ENCODE measurements at regions not wholly inside any gene's neighbourhood (a gene's known extent, or its start where the extent isn't known, plus 50 kb on each side); places are given as distances from the start of the nearest gene placed in this dataset.
A peak's percentile ranks its signal among the peaks of the same experiment; 100 is the strongest.

DNA sequence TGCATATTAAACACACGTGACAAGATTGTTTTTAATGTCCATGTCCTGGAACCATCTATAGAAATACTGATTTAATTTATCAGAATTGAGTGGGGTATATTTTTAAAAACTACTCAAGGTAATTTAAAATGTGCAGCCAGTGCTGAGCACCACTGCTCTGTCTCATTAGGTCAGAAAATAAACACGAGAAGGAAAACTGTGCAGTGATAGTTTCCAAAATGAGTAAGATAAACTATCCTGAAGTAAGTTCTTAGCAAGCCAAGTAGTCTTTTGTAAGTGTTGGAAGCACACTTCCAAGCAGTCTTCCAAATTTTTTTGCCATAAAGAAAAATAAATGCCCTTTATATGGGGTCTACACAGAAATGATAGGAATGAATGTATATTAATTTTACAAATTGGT, 93.8 kb upstream of the DNAJC10 start:
- no peak for TF ChIP-seq CTCF (IDR thresholded peaks at IDR 0.05; ENCODE audit: poor library complexity, severe bottlenecking)
- no peak for DNase-seq (ENCODE audit: low spot score)
- H3K27me3 ChIP-seq (ENCODE audit: insufficient read depth, poor library complexity, severe bottlenecking) = no peaks in the 10 kb centered on the region
- no peaks in the 10 kb centered on the region for H3K36me3 ChIP-seq (ENCODE audit: low read depth)
- peaks cover 1% of the 10 kb centered on the region for H3K9me3 ChIP-seq (ENCODE audit: severe bottlenecking)
- ATAC-seq (ENCODE audit: low read depth) = no peak
- no peak overlapping the region for H3K27ac ChIP-seq (ENCODE audit: poor library complexity, severe bottlenecking)
- no peaks in the 10 kb centered on the region for H3K4me1 ChIP-seq (ENCODE audit: insufficient read depth, poor library complexity, severe bottlenecking)
- H3K4me3 ChIP-seq (ENCODE audit: severe bottlenecking) = no peak overlapping the region

GRCh38 chr2:182625814-182626213, 90.2 kb upstream of the DNAJC10 start:
- Histone ChIP-seq H3K36me3 (ENCODE audit: low read depth) (no peaks in the 10 kb centered on the region), H3K27ac (ENCODE audit: poor library complexity, severe bottlenecking) (no peak overlapping the region), H3K4me1 (ENCODE audit: insufficient read depth, poor library complexity, severe bottlenecking) (no peaks in the 10 kb centered on the region), H3K9me3 (ENCODE audit: severe bottlenecking) (no peaks in the 10 kb centered on the region), H3K4me3 (ENCODE audit: severe bottlenecking) (no peak overlapping the region), H3K27me3 (ENCODE audit: insufficient read depth, poor library complexity, severe bottlenecking) (no peaks in the 10 kb centered on the region)
- ATAC-seq (ENCODE audit: low read depth) (peak; percentile 33; the same call in 1 of the 3 replicates), DNase-seq (ENCODE audit: low spot score) (no peak)
- TF ChIP-seq CTCF (IDR thresholded peaks at IDR 0.05; ENCODE audit: poor library complexity, severe bottlenecking) = no peak

DNA sequence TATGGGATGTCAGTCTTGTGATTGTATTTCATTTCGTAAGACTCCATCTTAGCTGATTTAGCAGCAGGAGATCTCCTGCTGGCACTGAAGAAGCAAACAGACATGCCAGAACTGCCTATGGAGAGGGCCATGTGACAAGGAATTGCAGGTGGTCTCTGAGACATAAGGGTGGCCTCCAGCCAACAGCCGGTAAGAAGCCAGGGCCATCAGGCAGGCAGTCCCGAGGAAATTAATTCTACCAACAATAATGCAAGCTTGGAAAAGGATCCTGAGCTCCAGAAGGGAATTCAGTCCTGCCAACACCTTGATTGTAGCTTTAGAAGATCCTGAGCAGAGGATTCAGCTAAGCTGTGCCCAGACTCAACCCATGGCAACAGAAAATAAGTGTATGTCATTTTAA, 87.1 kb upstream of the DNAJC10 start:
- no peak for ATAC-seq (ENCODE audit: low read depth)
- no peaks in the 10 kb centered on the region for H3K27me3 ChIP-seq (ENCODE audit: insufficient read depth, poor library complexity, severe bottlenecking)

DNA sequence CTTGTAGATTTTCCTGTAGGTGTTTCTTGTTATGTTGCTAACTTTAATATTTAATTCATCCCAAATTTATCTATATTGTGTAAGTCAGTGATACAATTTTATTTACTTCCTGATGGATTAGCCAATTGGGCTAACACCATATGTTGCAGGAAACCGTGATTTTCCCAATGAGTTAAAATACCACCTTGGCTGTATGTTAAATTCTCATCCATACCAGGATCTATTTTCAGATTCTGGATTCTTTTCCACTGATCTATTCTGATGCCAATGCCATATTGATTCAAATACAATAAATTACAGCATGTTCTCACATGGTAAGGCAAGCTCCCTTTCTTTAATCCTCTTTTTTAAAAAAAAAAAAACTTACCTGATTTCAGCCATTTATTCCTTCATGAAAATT, 85.8 kb upstream of the DNAJC10 start:
- Histone ChIP-seq H3K4me3 (ENCODE audit: severe bottlenecking) (no peak overlapping the region), H3K4me1 (ENCODE audit: insufficient read depth, poor library complexity, severe bottlenecking) (no peaks in the 10 kb centered on the region), H3K36me3 (ENCODE audit: low read depth) (no peaks in the 10 kb centered on the region), H3K9me3 (ENCODE audit: severe bottlenecking) (no peaks in the 10 kb centered on the region), H3K27me3 (ENCODE audit: insufficient read depth, poor library complexity, severe bottlenecking) (no peaks in the 10 kb centered on the region), H3K27ac (ENCODE audit: poor library complexity, severe bottlenecking) (no peak overlapping the region)
- DNase-seq (ENCODE audit: low spot score) (no peak), ATAC-seq (ENCODE audit: low read depth) (no peak)
- TF ChIP-seq CTCF (IDR thresholded peaks at IDR 0.05; ENCODE audit: poor library complexity, severe bottlenecking) = no peak

More for the DNA sequence above, 87.1 kb upstream of the DNAJC10 start:
- DNase-seq (ENCODE audit: low spot score) = no peak
- H3K36me3 ChIP-seq (ENCODE audit: low read depth) = no peaks in the 10 kb centered on the region
- H3K9me3 ChIP-seq (ENCODE audit: severe bottlenecking) = no peaks in the 10 kb centered on the region
- no peak for TF ChIP-seq CTCF (IDR thresholded peaks at IDR 0.05; ENCODE audit: poor library complexity, severe bottlenecking)
- H3K4me3 ChIP-seq (ENCODE audit: severe bottlenecking) = no peak overlapping the region
- H3K4me1 ChIP-seq (ENCODE audit: insufficient read depth, poor library complexity, severe bottlenecking) = no peaks in the 10 kb centered on the region
- H3K27ac ChIP-seq (ENCODE audit: poor library complexity, severe bottlenecking) = no peak overlapping the region

DNA sequence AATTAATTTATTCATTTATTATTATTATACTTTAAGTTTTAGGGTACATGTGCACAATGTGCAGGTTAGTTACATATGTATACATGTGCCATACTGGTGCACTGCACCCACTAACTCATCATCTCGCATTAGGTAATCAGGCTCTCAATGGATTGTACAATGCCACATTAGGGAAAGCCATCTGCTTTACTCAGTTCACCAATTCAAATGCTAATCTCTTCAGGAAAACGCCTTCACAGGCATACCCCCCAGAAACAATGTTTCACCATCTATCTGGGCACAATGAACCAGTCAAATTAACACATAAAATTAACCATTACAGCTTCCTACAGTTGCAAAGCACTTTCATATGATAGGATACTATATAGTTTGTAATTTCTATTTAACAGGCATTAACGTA, 84.8 kb upstream of the DNAJC10 start:
- ATAC-seq (ENCODE audit: low read depth) = no peak
- no peak for TF ChIP-seq CTCF (IDR thresholded peaks at IDR 0.05; ENCODE audit: poor library complexity, severe bottlenecking)
- Histone ChIP-seq H3K9me3 (ENCODE audit: severe bottlenecking) (no peaks in the 10 kb centered on the region), H3K36me3 (ENCODE audit: low read depth) (no peaks in the 10 kb centered on the region), H3K27ac (ENCODE audit: poor library complexity, severe bottlenecking) (no peak overlapping the region), H3K4me1 (ENCODE audit: insufficient read depth, poor library complexity, severe bottlenecking) (no peaks in the 10 kb centered on the region), H3K27me3 (ENCODE audit: insufficient read depth, poor library complexity, severe bottlenecking) (no peaks in the 10 kb centered on the region), H3K4me3 (ENCODE audit: severe bottlenecking) (no peak overlapping the region)
- DNase-seq (ENCODE audit: low spot score) = no peak
